Gastroesophageal sphincter (tissue), 4 donors: ENCODE measurements at regions not wholly inside any gene's neighbourhood (a gene's known extent, or its start where the extent isn't known, plus 50 kb on each side); places are given as distances from the start of the nearest gene placed in this dataset.

ENCODE experiments used
- ATAC-seq: fragments of 150-250 bp; one replicate; pipeline ENCODE4 v1.9.1; 2016; ENCODE audit warnings: mild to moderate bottlenecking, moderate library complexity
- H3K27ac ChIP-seq, 4 donors: fragments of 200-600 bp; sonication (generic) in 3 of 4; 1 replicate in 3 of 4; 2 replicates in 1 of 4; pipeline ENCODE4 v1.5.1; 2016 to 2019
- H3K27me3 ChIP-seq: fragments of 200-600 bp; sonication (generic); one replicate; pipeline ENCODE4 v1.5.1; 2019
- H3K36me3 ChIP-seq, 2 donors: fragments of 200-600 bp; sonication (generic); one replicate each; pipeline ENCODE4 v1.5.1; 2019; ENCODE audit warnings: control low read depth in 1 of 2
- H3K4me1 ChIP-seq, 3 donors: fragments of 200-600 bp; sonication (generic); 1 replicate in 2 of 3; 2 replicates in 1 of 3; pipeline ENCODE4 v1.5.1; 2016 to 2019; ENCODE audit warnings: control low read depth in 2 of 3
- H3K4me3 ChIP-seq, 2 donors: fragments of 200-600 bp; sonication (generic); one replicate each; pipeline ENCODE4 v1.5.1; 2019; ENCODE audit warnings: mild to moderate bottlenecking in 1 of 2, moderate library complexity in 1 of 2
- H3K9me3 ChIP-seq, 3 donors: fragments of 200-600 bp; sonication (generic); one replicate each; pipeline ENCODE4 v1.5.1; 2017 to 2019; ENCODE audit warnings: control low read depth in 2 of 3
- CTCF ChIP-seq, 4 experiments: fragments of 200-600 bp in 2 of 4; fragments of 450-650 bp in 2 of 4; sonication (generic) in 1 of 4; IDR thresholded peaks; one replicate each; pipeline ENCODE4 v1.5.1; 2017 to 2019; ENCODE audit warnings: antibody characterized with exemption in 4 of 4, mild to moderate bottlenecking in 2 of 4, moderate library complexity in 2 of 4
- EP300 ChIP-seq: sonication (generic); formaldehyde crosslinking; IDR thresholded peaks from one replicate; pipeline ENCODE4 v1.6.1; 2017; ENCODE audit warnings: antibody characterized with exemption, mild to moderate bottlenecking
- POLR2A ChIP-seq, 2 donors: fragments of 450-650 bp; IDR thresholded peaks; one replicate each; pipeline ENCODE4 v1.6.1; 2017; ENCODE audit warnings: antibody characterized with exemption in 2 of 2, mild to moderate bottlenecking in 2 of 2, moderate library complexity in 1 of 2
- POLR2AphosphoS5 ChIP-seq: sonication (generic); formaldehyde crosslinking; IDR thresholded peaks from one replicate; pipeline ENCODE4 v1.6.1; 2017; ENCODE audit warnings: antibody characterized with exemption
- WGBS, 2 donors: methylation state at CpG; one replicate each; pipeline ENCODE4 v1.1.5; 2018; ENCODE audit warnings: low coverage in 1 of 2; 5-methylcytosine and 5-hydroxymethylcytosine counted together

GRCh38 chr4:116839826-116840225, 245.6 kb downstream of the TRAM1L1 start:
- no peaks in the 10 kb centered on the region for H3K4me1 ChIP-seq
- ATAC-seq: no peak
- H3K4me3 ChIP-seq: no peak overlapping the region
- no peak for TF ChIP-seq POLR2AphosphoS5
- no peak for TF ChIP-seq EP300
- no peak for TF ChIP-seq CTCF (IDR thresholded peaks at IDR 0.05)
- no peak for TF ChIP-seq POLR2A (IDR thresholded peaks at IDR 0.05)
- WGBS, 2 donors: 78 to 83% methylated on average over 5 of the region's 5 CpGs
- H3K36me3 ChIP-seq: no peaks in the 10 kb centered on the region
- no peaks in the 10 kb centered on the region for H3K27me3 ChIP-seq
- no peaks in the 10 kb centered on the region for H3K9me3 ChIP-seq
- H3K27ac ChIP-seq: no peak overlapping the region

- no peaks in the 10 kb centered on the region for H3K4me1 ChIP-seq
- H3K27me3 ChIP-seq: no peaks in the 10 kb centered on the region
- no peaks in the 10 kb centered on the region for H3K9me3 ChIP-seq
- H3K4me3 ChIP-seq: no peak overlapping the region
- no peak overlapping the region for H3K27ac ChIP-seq
- no peaks in the 10 kb centered on the region for H3K36me3 ChIP-seq
- 71 to 84% methylated on average over 4 of the region's 4 CpGs for WGBS, 2 donors
- no peak for ATAC-seq
- TF ChIP-seq CTCF (IDR thresholded peaks at IDR 0.05): no peak
- TF ChIP-seq POLR2AphosphoS5: no peak
- TF ChIP-seq POLR2A (IDR thresholded peaks at IDR 0.05): no peak
- TF ChIP-seq EP300: no peak
Measured at GRCh38 chr4:116838609-116839008, 246.8 kb downstream of the TRAM1L1 start.

- Histone ChIP-seq H3K4me3 (no peak overlapping the region), H3K9me3 (no peaks in the 10 kb centered on the region), H3K27ac (no peak overlapping the region), H3K36me3 (no peaks in the 10 kb centered on the region), H3K27me3 (no peaks in the 10 kb centered on the region), H3K4me1 (no peaks in the 10 kb centered on the region)
- no peak for ATAC-seq
- TF ChIP-seq CTCF (IDR thresholded peaks at IDR 0.05): no peak
- no peak for TF ChIP-seq POLR2A (IDR thresholded peaks at IDR 0.05)
- TF ChIP-seq EP300: no peak
- no peak for TF ChIP-seq POLR2AphosphoS5
- 72 to 82% methylated on average over 5 of the region's 5 CpGs for WGBS, 2 donors
Measured at GRCh38 chr4:116829187-116829586, 256.2 kb downstream of the TRAM1L1 start.

GRCh38 chr4:116824172-116824571, 261.2 kb downstream of the TRAM1L1 start:
- no peak for ATAC-seq
- H3K4me1 ChIP-seq: no peaks in the 10 kb centered on the region
- H3K4me3 ChIP-seq: no peak overlapping the region
- TF ChIP-seq POLR2AphosphoS5 (no peak), EP300 (no peak), CTCF (IDR thresholded peaks at IDR 0.05) (no peak), POLR2A (IDR thresholded peaks at IDR 0.05) (no peak)
- H3K36me3 ChIP-seq: no peaks in the 10 kb centered on the region
- H3K9me3 ChIP-seq: no peaks in the 10 kb centered on the region
- H3K27me3 ChIP-seq: no peaks in the 10 kb centered on the region
- 78 to 86% methylated on average over 2 of the region's 2 CpGs for WGBS, 2 donors
- no peak overlapping the region for H3K27ac ChIP-seq

- Histone ChIP-seq H3K9me3 (no peaks in the 10 kb centered on the region), H3K27ac (no peak overlapping the region), H3K4me1 (no peaks in the 10 kb centered on the region), H3K36me3 (no peaks in the 10 kb centered on the region), H3K4me3 (no peak overlapping the region), H3K27me3 (no peaks in the 10 kb centered on the region)
- WGBS, 2 donors: 86% methylated on average over 2 of the region's 2 CpGs; no CpG with 5 or more reads in 1 of the 2 donors
- no peak for TF ChIP-seq POLR2AphosphoS5
- TF ChIP-seq EP300: no peak
- TF ChIP-seq POLR2A (IDR thresholded peaks at IDR 0.05): no peak
- no peak for TF ChIP-seq CTCF (IDR thresholded peaks at IDR 0.05)
- ATAC-seq: no peak
Measured at GRCh38 chr4:116811730-116812129, 273.6 kb downstream of the TRAM1L1 start.
